NCI-H146 (cell line): ENCODE measurements at regions not wholly inside any gene's neighbourhood (a gene's known extent, or its start where the extent isn't known, plus 50 kb on each side); places are given as distances from the start of the nearest gene placed in this dataset.
"Not testable (repeated sequence)": the region's sequence is repeated elsewhere in the genome, so short reads cannot be mapped to it uniquely, and the experiment has no call there.

Source experiments
- DNase-seq: peaks from one replicate; lab custom pipeline; 2025; lab: John Stamatoyannopoulos, UW

- no peak for DNase-seq
Observed at GRCh38 chr1:172837816-172838679, 179.1 kb downstream of the FASLG start.

GRCh38 chr1:172838680-172839313, 179.9 kb downstream of the FASLG start:
- no peak for DNase-seq

- DNase-seq, result not testable (repeated sequence)
Observed at GRCh38 chr1:172839639-172840038, 180.7 kb downstream of the FASLG start.

GRCh38 chr1:172843444-172843843, 184.5 kb downstream of the FASLG start:
- DNase-seq, result no peak

- no peak for DNase-seq
Observed at GRCh38 chr1:172845371-172845770, 186.5 kb downstream of the FASLG start.

- no peak for DNase-seq
Observed at GRCh38 chr1:172845865-172846264, 187.0 kb downstream of the FASLG start.

- not testable (repeated sequence) for DNase-seq
Observed at GRCh38 chr1:172847814-172848213, 188.9 kb downstream of the FASLG start.

- no peak for DNase-seq
Observed at GRCh38 chr1:172849653-172850052, 190.8 kb downstream of the FASLG start.

GRCh38 chr1:172851077-172851476, 192.2 kb downstream of the FASLG start:
- no peak for DNase-seq

- no peak for DNase-seq
Observed at GRCh38 chr1:172851856-172852255, 193.0 kb downstream of the FASLG start.

- DNase-seq, result not testable (repeated sequence)
Observed at GRCh38 chr1:172855983-172856382, 194.8 kb downstream of the TNFSF18 start.

- DNase-seq, result no peak
Observed at GRCh38 chr1:172863031-172863430, 187.7 kb downstream of the TNFSF18 start.

- DNase-seq, result no peak
Observed at GRCh38 chr1:172867216-172867818, 183.4 kb downstream of the TNFSF18 start.

GRCh38 chr1:172870901-172871606, 179.7 kb downstream of the TNFSF18 start:
- DNase-seq, result no peak

GRCh38 chr1:172874950-172875349, 175.8 kb downstream of the TNFSF18 start:
- no peak for DNase-seq

GRCh38 chr1:172875892-172876291, 174.8 kb downstream of the TNFSF18 start:
- DNase-seq, result no peak

GRCh38 chr1:172882385-172882784, 168.4 kb downstream of the TNFSF18 start:
- no peak for DNase-seq

GRCh38 chr1:172882791-172883386, 167.9 kb downstream of the TNFSF18 start:
- DNase-seq, result no peak

GRCh38 chr1:172883387-172883791, 167.4 kb downstream of the TNFSF18 start:
- DNase-seq, result no peak

GRCh38 chr1:172883844-172884243, 166.9 kb downstream of the TNFSF18 start:
- no peak for DNase-seq

GRCh38 chr1:172885411-172885810, 165.3 kb downstream of the TNFSF18 start:
- DNase-seq, result no peak

- no peak for DNase-seq
Observed at GRCh38 chr1:172885971-172886370, 164.8 kb downstream of the TNFSF18 start.
